ENCODE measurements at regions not wholly inside any gene's neighbourhood (a gene's known extent, or its start where the extent isn't known, plus 50 kb on each side); places are given as distances from the start of the nearest gene placed in this dataset.

DNA sequence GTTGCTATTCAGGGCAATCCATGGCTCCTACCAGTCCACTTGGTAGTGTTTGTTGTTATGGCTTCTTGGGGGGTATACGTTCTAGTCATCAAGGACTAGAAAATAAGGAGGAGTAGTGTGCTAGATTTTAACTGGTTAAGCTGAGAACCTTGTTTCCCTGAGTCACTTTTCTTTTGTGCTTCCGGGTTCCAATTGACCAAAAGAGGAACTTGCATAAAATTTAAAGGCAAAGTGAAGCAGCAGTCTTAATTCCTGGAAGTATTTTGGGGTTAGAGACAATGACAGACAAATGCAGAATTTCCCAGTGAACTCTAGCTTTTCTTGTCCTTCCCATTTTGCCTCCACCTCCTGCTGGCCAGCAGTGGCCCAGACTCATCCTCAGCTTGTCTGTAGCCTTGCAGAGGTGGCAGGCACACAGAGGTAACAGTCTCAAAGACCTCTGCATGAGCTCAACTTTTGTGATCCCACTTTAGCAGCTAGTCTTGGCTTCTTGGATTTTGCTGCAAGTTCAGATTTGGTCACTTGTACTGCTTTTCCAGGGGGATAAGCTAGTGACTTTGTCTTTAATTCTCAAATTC lies 1105.8 kb upstream of the NXPH2 start:
- H3K4me3 ChIP-seq (ENCODE audit: control insufficient read depth, low read depth, low read length) = no peak overlapping the region
- no peak for DNase-seq (ENCODE audit: low read depth)
- TF ChIP-seq CTCF (conservative IDR thresholded peaks at IDR 0.05; ENCODE audit: control insufficient read depth, insufficient read depth, low read depth, low read length) = no peak

GRCh38 chr2:139876964-139877363 lies 1096.8 kb upstream of the NXPH2 start:
- no peak for DNase-seq (ENCODE audit: low read depth)
- no peak overlapping the region for H3K4me3 ChIP-seq (ENCODE audit: control insufficient read depth, low read depth, low read length)
- no peak for TF ChIP-seq CTCF (conservative IDR thresholded peaks at IDR 0.05; ENCODE audit: control insufficient read depth, insufficient read depth, low read depth, low read length)

DNA sequence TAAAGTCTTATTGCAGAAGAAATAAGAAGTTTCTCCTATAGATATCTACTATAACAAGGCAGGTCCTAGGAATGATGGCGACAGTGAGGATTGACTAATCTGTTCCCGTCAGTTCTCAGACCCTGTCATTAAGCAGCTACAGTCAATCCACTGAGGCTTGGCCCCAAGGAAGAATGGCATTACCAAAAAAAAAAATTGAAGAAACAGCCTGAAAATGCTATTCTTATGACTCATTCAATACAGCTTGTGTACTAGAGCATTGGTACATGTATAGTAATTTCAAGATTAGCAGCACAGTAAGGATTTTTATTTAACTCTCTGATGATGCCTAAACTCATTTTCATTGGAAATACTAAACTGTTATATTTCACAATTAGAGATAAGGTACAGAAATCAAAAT lies 1096.1 kb upstream of the NXPH2 start:
- DNase-seq (ENCODE audit: low read depth) = no peak
- H3K4me3 ChIP-seq (ENCODE audit: control insufficient read depth, low read depth, low read length) = no peak overlapping the region
- no peak for TF ChIP-seq CTCF (conservative IDR thresholded peaks at IDR 0.05; ENCODE audit: control insufficient read depth, insufficient read depth, low read depth, low read length)

GRCh38 chr2:139872503-139872902 lies 1092.3 kb upstream of the NXPH2 start:
- no peak overlapping the region for H3K4me3 ChIP-seq (ENCODE audit: control insufficient read depth, low read depth, low read length)
- DNase-seq (ENCODE audit: low read depth) = no peak
- TF ChIP-seq CTCF (conservative IDR thresholded peaks at IDR 0.05; ENCODE audit: control insufficient read depth, insufficient read depth, low read depth, low read length) = no peak

DNA sequence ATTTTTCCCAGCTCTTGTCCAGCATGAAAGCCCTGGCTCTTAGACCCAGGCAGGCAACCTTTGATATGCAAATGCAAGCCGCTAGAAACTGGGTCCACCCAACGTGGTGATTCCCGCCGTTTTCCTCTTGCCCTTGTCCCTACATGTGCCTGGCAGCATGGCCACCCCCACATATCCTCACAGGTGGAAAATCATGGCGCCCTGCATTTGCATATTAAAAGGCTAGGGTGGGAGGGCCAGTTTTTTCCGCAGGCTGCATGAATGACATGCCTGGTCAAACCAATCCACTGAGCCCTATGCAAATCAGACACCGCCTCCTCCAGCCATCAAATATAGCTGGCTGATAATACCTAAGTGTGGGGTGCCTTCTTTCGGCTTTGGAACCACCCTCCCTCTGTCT lies 1091.8 kb upstream of the NXPH2 start:
- no peak overlapping the region for H3K4me3 ChIP-seq (ENCODE audit: control insufficient read depth, low read depth, low read length)
- no peak for TF ChIP-seq CTCF (conservative IDR thresholded peaks at IDR 0.05; ENCODE audit: control insufficient read depth, insufficient read depth, low read depth, low read length)
- no peak for DNase-seq (ENCODE audit: low read depth)

GRCh38 chr2:139867601-139868226 lies 1087.5 kb upstream of the NXPH2 start:
- DNase-seq (ENCODE audit: low read depth) = no peak
- no peak overlapping the region for H3K4me3 ChIP-seq (ENCODE audit: control insufficient read depth, low read depth, low read length)
- no peak for TF ChIP-seq CTCF (conservative IDR thresholded peaks at IDR 0.05; ENCODE audit: control insufficient read depth, insufficient read depth, low read depth, low read length)
